H9 (cell line): ENCODE measurements at regions not wholly inside any gene's neighbourhood (a gene's known extent, or its start where the extent isn't known, plus 50 kb on each side); places are given as distances from the start of the nearest gene placed in this dataset.

Experiments used
- DNase-seq: peaks from one replicate; pipeline ENCODE4 v3.0.0-alpha.2; 2017
- H2AFZ ChIP-seq: one replicate; pipeline ENCODE4 v1.6.1; 2013; ENCODE audit warnings: mild to moderate bottlenecking, low read length, control low read depth, moderate library complexity
- H2AK5ac ChIP-seq: 2 replicates; pipeline ENCODE4 v1.6.1; 2013; ENCODE audit warnings: low read length, control low read depth, mixed read lengths; ENCODE audit not compliant: insufficient read length
- H2BK120ac ChIP-seq: one replicate; pipeline ENCODE4 v1.6.1; 2013; ENCODE audit warnings: low read depth, mild to moderate bottlenecking, low read length, control low read depth, inconsistent platforms; ENCODE audit not compliant: poor library complexity, severe bottlenecking
- H2BK12ac ChIP-seq: 2 replicates; pipeline ENCODE4 v1.6.1; 2013; ENCODE audit warnings: low read length, control low read depth, mixed read lengths, low read depth; ENCODE audit not compliant: insufficient read length
- H2BK15ac ChIP-seq: 2 replicates; pipeline ENCODE4 v1.6.1; 2013; ENCODE audit warnings: low read depth, low read length, control low read depth
- H2BK20ac ChIP-seq: one replicate; pipeline ENCODE4 v1.6.1; 2013; ENCODE audit warnings: low read depth, mild to moderate bottlenecking, low read length, control low read depth, inconsistent platforms; ENCODE audit not compliant: poor library complexity, severe bottlenecking
- H2BK5ac ChIP-seq: 2 replicates; pipeline ENCODE4 v1.6.1; 2013; ENCODE audit warnings: low read length, control low read depth, mixed read lengths; ENCODE audit not compliant: insufficient read length
- H3K14ac ChIP-seq: 2 replicates; pipeline ENCODE4 v1.6.1; 2013; ENCODE audit warnings: low read length, control low read depth; ENCODE audit not compliant: insufficient read depth
- H3K18ac ChIP-seq: 2 replicates; pipeline ENCODE4 v1.6.1; 2013; ENCODE audit warnings: low read depth, mild to moderate bottlenecking, mixed read lengths, low read length, control low read depth; ENCODE audit not compliant: insufficient read length
- H3K23ac ChIP-seq: 2 replicates; pipeline ENCODE4 v1.6.1; 2013; ENCODE audit warnings: low read length, control low read depth, mixed read lengths, low read depth; ENCODE audit not compliant: insufficient read length
- H3K23me2 ChIP-seq: 2 replicates; pipeline ENCODE4 v1.6.1; 2013; ENCODE audit warnings: low read depth, mild to moderate bottlenecking, mixed read lengths, low read length, control low read depth; ENCODE audit not compliant: insufficient read length, poor library complexity, severe bottlenecking
- H3K27ac ChIP-seq: 2 replicates; pipeline ENCODE4 v1.5.1; 2013; ENCODE audit warnings: low read length, control low read depth, mixed read lengths, low read depth; ENCODE audit not compliant: insufficient read length
- H3K27me3 ChIP-seq: 2 replicates; pipeline ENCODE4 v1.6.1; 2013; ENCODE audit warnings: low read length, control low read depth, inconsistent platforms; ENCODE audit not compliant: insufficient read depth
- H3K4ac ChIP-seq: 2 replicates; pipeline ENCODE4 v1.6.1; 2013; ENCODE audit warnings: low read depth, mild to moderate bottlenecking, control low read depth, inconsistent platforms, low read length, moderate library complexity
- H3K4me1 ChIP-seq: 2 replicates; pipeline ENCODE4 v1.6.1; 2013; ENCODE audit warnings: low read length, control low read depth, inconsistent platforms; ENCODE audit not compliant: insufficient read depth
- H3K4me2 ChIP-seq: 2 replicates; pipeline ENCODE4 v1.6.1; 2013; ENCODE audit warnings: low read length, control low read depth, mixed read lengths; ENCODE audit not compliant: insufficient read length, insufficient read depth
- H3K56ac ChIP-seq: 2 replicates; pipeline ENCODE4 v1.6.1; 2013; ENCODE audit warnings: low read depth, mild to moderate bottlenecking, mixed read lengths, low read length, control low read depth; ENCODE audit not compliant: insufficient read length
- H3K79me1 ChIP-seq: 2 replicates; pipeline ENCODE4 v1.6.1; 2013; ENCODE audit warnings: low read depth, mild to moderate bottlenecking, moderate library complexity, low read length, control low read depth, inconsistent platforms; ENCODE audit not compliant: insufficient read depth, poor library complexity, severe bottlenecking
- H3K79me2 ChIP-seq: 2 replicates; pipeline ENCODE4 v1.6.1; 2013; ENCODE audit warnings: low read length, control low read depth, inconsistent platforms; ENCODE audit not compliant: insufficient read depth
- H3K9ac ChIP-seq: 2 replicates; pipeline ENCODE4 v1.6.1; 2013; ENCODE audit warnings: low read length, control low read depth, mixed read lengths; ENCODE audit not compliant: insufficient read length; ENCODE audit errors: extremely low read depth
- H3K9me3 ChIP-seq: one replicate; pipeline ENCODE4 v1.6.1; 2013; ENCODE audit warnings: low read depth, low read length, inconsistent platforms; ENCODE audit not compliant: control insufficient read depth
- H3T11ph ChIP-seq: one replicate; pipeline ENCODE4 v1.6.1; 2013; ENCODE audit warnings: mild to moderate bottlenecking, low read length, control low read depth, inconsistent platforms
- H4K20me1 ChIP-seq: one replicate; pipeline ENCODE4 v1.6.1; 2013; ENCODE audit not compliant: control insufficient read depth, insufficient read length, insufficient read depth
- H4K5ac ChIP-seq: 2 replicates; pipeline ENCODE4 v1.6.1; 2013; ENCODE audit warnings: low read depth, mild to moderate bottlenecking, mixed read lengths, low read length, control low read depth; ENCODE audit not compliant: insufficient read length
- H4K8ac ChIP-seq: replicated peaks from 2 replicates; pipeline ENCODE4 v1.6.1; 2013; ENCODE audit warnings: low read length, control low read depth, mixed read lengths, low read depth; ENCODE audit not compliant: insufficient read length
- H4K91ac ChIP-seq: 2 replicates; pipeline ENCODE4 v1.6.1; 2013; ENCODE audit warnings: low read depth, mild to moderate bottlenecking, moderate library complexity, mixed read lengths, low read length, control low read depth; ENCODE audit not compliant: insufficient read length
- H3K27ac Mint-ChIP-seq, 3 experiments: 2 replicates in 2 of 3; 3 replicates in 1 of 3; pipeline ENCODE4 v1.8.0; 2020 to 2021; ENCODE audit warnings: mixed read lengths in 3 of 3, mild to moderate bottlenecking in 1 of 3, moderate library complexity in 1 of 3
- H3K27me3 Mint-ChIP-seq: 2 replicates; pipeline ENCODE4 v1.8.0; 2021; ENCODE audit warnings: low read depth, mild to moderate bottlenecking, moderate library complexity, mixed read lengths
- H3K36me3 Mint-ChIP-seq, 3 experiments: 2 replicates in 2 of 3; 3 replicates in 1 of 3; pipeline ENCODE4 v1.8.0; 2020 to 2021; ENCODE audit warnings: low read depth in 3 of 3, mixed read lengths in 3 of 3; ENCODE audit not compliant: insufficient read depth in 1 of 3
- H3K4me1 Mint-ChIP-seq, 2 experiments: 2 replicates each; pipeline ENCODE4 v1.8.0; 2020; ENCODE audit warnings: mixed read lengths in 2 of 2
- H3K4me3 Mint-ChIP-seq, 2 experiments: 2 replicates in 1 of 2; 3 replicates in 1 of 2; pipeline ENCODE4 v1.8.0; 2020 to 2021; ENCODE audit warnings: mild to moderate bottlenecking in 2 of 2, mixed read lengths in 2 of 2, moderate library complexity in 1 of 2
- H3K9me3 Mint-ChIP-seq, 2 experiments: 2 replicates in 1 of 2; 3 replicates in 1 of 2; pipeline ENCODE4 v1.8.0; 2020; ENCODE audit warnings: mild to moderate bottlenecking in 2 of 2, mixed read lengths in 2 of 2, moderate library complexity in 1 of 2
- CTCF ChIP-seq: fragments of 200-600 bp; sonication (generic); conservative IDR thresholded peaks from 3 replicates; pipeline ENCODE4 v1.8.0; 2021; ENCODE audit warnings: antibody characterized with exemption, mild to moderate bottlenecking
- WGBS: extraction: QIAGEN DNeasy Blood & Tissue Kit; methylation state at CpG from one replicate; pipeline ENCODE4 v1.1.7; 2013; ENCODE audit warnings: missing lambda C conversion rate, low lambda C conversion rate, mixed read lengths; ENCODE audit not compliant: insufficient read length; ENCODE audit errors: extremely low coverage; 5-methylcytosine and 5-hydroxymethylcytosine counted together

GRCh38 chr4:8761824-8762205, 109.8 kb downstream of the HMX1 start:
- H4K8ac ChIP-seq: no peak overlapping the region
- H4K5ac ChIP-seq: no peak overlapping the region
- no peak overlapping the region for H2BK15ac ChIP-seq
- no peaks in the 10 kb centered on the region for H4K20me1 ChIP-seq
- no peak overlapping the region for H3K23ac ChIP-seq
- Mint-ChIP-seq H3K36me3 (no peaks in the 10 kb centered on the region), H3K27me3 (peaks cover 2% of the 10 kb centered on the region), H3K4me3 (no peak overlapping the region), H3K9me3 (no peaks in the 10 kb centered on the region), H3K27ac (no peak overlapping the region), H3K4me1 (peaks cover 7 to 10% of the 10 kb centered on the region in 2 experiments; a peak in 3 of 4 replicates)
- no peaks in the 10 kb centered on the region for H3K9me3 ChIP-seq
- H4K91ac ChIP-seq: no peak overlapping the region
- H2BK5ac ChIP-seq: no peak overlapping the region
- no peak overlapping the region for H3K18ac ChIP-seq
- no peak overlapping the region for H3K4ac ChIP-seq
- H3K27ac ChIP-seq: no peak overlapping the region
- no peak overlapping the region for H2AK5ac ChIP-seq
- DNase-seq: no peak
- no peaks in the 10 kb centered on the region for H3K27me3 ChIP-seq
- no peak overlapping the region for H2BK12ac ChIP-seq
- WGBS: no CpG with 5 or more reads among the region's 11 CpGs
- no peak overlapping the region for H2BK20ac ChIP-seq
- H3K4me1 ChIP-seq: no peaks in the 10 kb centered on the region
- H3K79me2 ChIP-seq: no peaks in the 10 kb centered on the region
- no peak overlapping the region for H2AFZ ChIP-seq
- no peak for TF ChIP-seq CTCF
- H3K9ac ChIP-seq: no peak overlapping the region
- H3K4me2 ChIP-seq: no peak overlapping the region
- no peaks in the 10 kb centered on the region for H3K23me2 ChIP-seq
- H3K79me1 ChIP-seq: no peaks in the 10 kb centered on the region
- no peak overlapping the region for H2BK120ac ChIP-seq
- no peak overlapping the region for H3T11ph ChIP-seq
- H3K14ac ChIP-seq: no peak overlapping the region
- no peak overlapping the region for H3K56ac ChIP-seq
